LNCAP (cell line): ENCODE measurements at regions not wholly inside any gene's neighbourhood (a gene's known extent, or its start where the extent isn't known, plus 50 kb on each side); places are given as distances from the start of the nearest gene placed in this dataset.

ENCODE experiments used
- CTCF ChIP-seq: fragments of 450-650 bp; IDR thresholded peaks from 2 replicates; pipeline ENCODE4 v1.5.1; 2017; ENCODE audit warnings: mild to moderate bottlenecking

- TF ChIP-seq CTCF: no peak
Observed at GRCh38 chr13:82259284-82259683, 1623.0 kb downstream of the SLITRK1 start.

GRCh38 chr13:82257790-82258507 is 1624.3 kb downstream of the SLITRK1 start:
- TF ChIP-seq CTCF: no peak

- no peak for TF ChIP-seq CTCF
Observed at GRCh38 chr13:82248762-82249161, 1633.5 kb downstream of the SLITRK1 start.

- no peak for TF ChIP-seq CTCF
Observed at GRCh38 chr13:82245860-82246259, 1636.4 kb downstream of the SLITRK1 start.

- TF ChIP-seq CTCF: no peak
Observed at GRCh38 chr13:82224806-82225205, 1657.5 kb downstream of the SLITRK1 start.

GRCh38 chr13:82221621-82222020 is 1660.7 kb downstream of the SLITRK1 start:
- no peak for TF ChIP-seq CTCF

GRCh38 chr13:82220641-82221040 is 1661.6 kb downstream of the SLITRK1 start:
- no peak for TF ChIP-seq CTCF

GRCh38 chr13:82216165-82216564 is 1666.1 kb downstream of the SLITRK1 start:
- no peak for TF ChIP-seq CTCF
